Stimulated activated CD4-positive, alpha-beta T cell treated with anti-CD3 and anti-CD28 coated beads, Interleukin-12 subunit alpha, Interleukin-12 subunit beta, amount 100 ng/mL, for 48 hours (primary cell): ENCODE measurements at regions not wholly inside any gene's neighbourhood (a gene's known extent, or its start where the extent isn't known, plus 50 kb on each side); places are given as distances from the start of the nearest gene placed in this dataset.

ENCODE experiments used
- DNase-seq, 3 donors: peaks; one replicate each; pipeline ENCODE4 v3.0.0-alpha.2; 2020; ENCODE audit warnings: low read depth in 2 of 3, low spot score in 1 of 3

DNA sequence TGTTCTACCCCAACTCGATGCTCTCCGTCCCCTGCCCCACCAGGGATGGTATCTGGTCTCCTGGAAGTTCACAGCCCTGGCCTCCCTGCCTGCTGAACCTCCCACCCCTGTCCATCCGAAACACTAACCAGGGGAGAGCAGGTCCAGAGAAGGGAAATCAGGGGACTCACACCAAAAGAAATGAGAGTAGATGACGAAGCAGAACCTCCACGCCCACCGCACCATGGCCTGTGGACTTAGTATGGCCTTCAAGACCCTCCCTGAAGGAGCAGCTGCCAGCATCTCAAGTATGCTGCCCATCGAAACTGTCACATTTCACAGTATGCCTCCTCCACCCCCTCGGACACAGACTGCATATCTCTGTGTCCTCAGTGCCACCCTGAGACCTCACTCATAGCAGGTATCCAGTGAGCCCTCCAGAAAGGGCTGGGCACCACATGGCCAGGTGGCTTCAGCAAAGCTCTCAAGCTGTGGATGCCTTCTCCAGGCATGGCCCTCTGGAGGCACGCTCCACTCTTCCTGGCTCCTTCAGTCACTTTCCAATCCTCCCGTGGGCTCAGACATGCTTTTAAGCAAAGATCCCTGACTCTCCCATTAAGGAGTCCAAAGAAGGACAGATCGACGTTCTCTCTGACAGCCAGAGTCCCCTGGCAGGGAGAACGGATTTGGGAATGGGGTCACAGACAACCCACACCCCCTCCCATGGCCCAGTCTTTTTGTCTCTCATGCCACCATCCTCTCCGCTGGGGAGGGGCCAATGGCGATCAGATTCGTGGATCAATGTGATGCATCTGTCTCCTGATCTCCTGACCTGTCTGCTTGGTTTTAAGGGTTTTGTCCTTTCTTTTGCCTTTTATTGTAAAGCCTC lies 158.4 kb downstream of the ANKRD60 start:
- no peak for DNase-seq

DNA sequence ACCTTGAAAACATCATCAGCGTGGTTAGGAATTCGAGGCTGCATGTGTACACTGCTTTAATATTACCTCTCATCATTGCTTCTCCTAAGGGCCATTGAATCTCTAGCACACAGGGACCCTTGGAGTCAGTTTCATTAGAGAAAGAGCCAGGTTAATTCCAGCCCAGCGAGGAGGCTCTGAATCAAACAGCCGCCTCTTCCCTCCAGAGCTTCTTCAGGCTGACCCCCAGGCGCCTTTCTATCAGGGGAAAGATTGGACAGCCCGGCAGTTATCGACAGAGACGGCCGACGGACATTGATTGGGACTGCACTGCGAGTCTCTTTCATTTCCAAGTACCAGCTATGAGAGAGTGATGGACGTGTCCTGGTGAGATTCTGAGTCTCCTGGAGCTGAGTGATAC lies 159.2 kb downstream of the ANKRD60 start:
- DNase-seq, result no peak

DNA sequence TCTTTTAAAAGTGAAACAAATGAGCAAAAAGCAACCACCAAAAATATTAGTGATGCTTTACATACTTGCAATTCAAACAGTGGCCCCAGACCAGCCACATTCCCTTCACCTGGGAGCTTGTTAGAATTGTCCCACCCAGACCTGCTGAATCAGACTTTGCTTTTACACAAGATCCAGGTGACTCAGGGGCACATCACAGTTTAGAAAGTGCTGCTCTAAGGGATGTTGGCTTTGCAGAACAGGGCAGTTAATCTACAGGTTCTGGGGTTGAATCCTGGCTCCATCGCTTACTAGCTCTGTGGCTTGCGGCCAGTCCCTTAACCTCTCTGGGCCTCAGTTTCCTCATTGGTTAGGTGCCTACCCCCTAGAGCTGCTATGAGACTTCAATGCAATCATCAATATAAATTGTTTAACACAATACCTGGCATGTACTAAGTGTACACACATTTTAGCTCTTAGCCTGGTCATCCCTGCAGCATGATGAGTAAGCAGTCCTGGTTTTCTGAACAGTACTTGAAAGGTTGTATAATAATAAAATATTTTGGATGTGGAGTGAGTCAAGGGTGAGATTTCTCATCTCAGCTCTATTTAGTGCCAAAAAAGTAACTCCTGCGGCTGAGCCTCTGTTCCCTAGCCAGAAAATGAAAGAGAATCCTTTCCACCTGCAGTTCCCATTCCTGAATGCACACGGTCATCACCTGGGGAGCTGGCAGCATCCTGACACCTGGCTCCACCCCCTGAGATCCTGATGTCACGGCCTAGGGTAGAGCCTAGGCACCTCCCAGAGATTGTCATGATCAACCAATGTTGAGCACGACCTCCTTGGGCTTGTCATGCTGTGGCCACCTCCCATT lies 162.7 kb downstream of the ANKRD60 start:
- DNase-seq, result no peak

DNA sequence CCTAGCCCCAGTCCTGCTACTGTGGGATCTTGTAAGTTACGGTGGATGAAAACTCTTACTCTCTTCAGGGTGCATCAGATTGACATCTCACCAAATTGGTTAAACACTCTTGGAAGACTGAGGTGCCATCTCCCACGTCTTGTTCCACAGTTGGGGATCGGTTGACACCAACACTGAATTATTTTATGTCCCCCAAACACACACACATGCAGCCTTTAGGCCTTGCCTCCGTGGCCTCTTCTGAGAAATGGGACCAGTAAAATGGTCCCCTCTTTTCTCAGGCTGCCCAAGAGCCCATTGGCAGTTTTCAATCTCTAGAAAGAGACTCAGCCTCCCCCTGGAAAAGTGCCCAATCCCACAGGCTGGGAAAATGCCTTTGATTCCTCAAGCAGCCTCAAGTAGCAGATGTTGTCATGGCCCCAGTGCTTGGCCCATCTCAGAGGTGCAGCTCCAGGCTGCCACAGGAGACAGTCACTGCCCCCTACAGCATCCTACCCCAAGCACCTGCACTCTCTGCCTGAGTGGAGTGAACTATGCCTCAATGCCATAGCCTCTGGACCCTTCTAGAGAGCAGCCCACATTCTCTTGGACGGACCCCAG lies 163.9 kb downstream of the ANKRD60 start:
- no peak for DNase-seq

DNA sequence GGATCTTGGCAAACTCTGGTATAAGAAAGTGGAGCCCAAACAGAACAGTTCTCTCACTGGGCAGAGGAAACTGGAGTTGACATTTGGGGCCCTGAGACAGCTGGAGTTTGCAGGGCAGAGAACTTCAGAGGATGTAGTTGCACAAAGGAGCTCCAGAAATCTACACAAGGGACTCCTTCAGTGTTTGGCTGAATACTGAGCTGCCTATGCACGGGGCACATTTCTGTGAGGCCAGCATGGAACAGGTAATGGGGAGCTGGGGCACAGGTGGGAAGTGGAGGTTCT lies 169.3 kb downstream of the ANKRD60 start:
- no peak for DNase-seq

DNA sequence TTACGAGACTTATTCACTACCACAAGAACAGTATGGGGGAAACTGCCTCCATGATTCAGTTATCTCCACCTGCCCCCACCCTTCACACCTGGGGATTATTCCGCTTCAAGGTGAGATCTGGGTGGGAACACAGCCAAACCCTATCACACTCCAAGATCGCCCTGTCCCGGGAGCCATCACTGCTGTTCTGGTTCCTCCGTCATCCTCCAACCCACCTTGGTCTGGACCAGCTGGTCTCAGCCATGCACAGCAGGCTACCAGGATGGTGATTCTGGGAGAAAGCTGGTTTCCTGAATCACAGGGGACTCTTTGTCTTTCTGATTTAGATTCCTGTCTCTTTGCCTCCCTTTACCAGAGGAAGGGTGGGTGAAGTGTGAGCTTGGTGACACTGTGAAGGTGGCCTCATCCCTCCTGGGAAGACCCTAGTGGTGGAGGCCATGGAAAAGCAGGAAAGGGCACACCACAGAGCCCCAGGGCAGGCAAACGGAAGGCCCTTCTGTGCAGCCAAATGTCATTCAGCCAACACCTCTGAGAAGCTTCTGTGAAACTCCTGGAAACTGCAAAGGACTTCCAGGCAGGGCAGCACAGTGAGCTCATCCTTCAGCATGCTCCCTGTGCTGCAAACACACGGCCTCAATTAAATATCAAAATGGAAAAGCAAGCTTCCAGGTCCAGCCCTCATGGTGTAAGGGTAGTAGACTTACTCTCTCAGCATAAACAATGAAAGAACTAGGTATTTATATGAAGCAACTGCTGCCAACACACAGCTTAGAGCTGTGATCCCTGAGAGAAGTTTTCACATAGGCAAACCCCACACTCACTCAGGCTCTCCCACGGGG lies 169.8 kb downstream of the ANKRD60 start:
- no peak for DNase-seq

DNA sequence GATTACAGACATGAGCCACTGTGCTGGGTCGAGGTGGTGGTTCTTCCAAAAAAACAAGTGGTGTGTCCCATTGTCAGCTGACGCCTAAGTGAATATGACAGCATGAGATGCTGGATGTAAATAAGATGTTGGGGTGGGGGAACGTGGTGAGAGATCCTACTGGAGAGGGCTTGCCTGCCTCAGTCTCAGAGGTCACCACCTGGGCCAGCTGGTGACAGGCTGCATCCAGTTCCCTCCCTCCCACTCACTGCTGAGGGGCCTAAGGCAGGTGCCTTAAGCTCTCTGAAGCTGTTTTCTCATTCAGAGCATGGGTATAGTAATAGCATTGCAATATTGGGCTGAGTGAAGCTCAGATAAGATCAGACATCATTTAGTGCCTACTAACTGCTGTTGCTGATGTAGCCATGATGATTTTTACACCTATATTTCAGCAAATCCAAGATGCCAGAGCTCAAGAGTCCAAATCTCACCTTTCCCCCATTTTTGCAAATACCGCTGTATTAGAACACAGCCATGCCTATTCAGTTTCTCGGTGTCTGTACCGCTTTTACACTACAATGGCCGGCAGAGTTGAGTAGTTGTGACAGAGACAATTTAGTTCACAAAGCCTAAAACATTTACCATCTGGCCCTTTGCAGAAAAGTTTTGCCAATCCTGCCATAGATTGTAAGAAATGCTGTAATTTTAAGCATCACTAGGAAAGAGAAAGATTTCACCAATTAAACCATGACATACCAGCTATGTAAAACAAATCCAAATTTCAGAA lies 171.3 kb downstream of the ANKRD60 start:
- DNase-seq, result no peak

DNA sequence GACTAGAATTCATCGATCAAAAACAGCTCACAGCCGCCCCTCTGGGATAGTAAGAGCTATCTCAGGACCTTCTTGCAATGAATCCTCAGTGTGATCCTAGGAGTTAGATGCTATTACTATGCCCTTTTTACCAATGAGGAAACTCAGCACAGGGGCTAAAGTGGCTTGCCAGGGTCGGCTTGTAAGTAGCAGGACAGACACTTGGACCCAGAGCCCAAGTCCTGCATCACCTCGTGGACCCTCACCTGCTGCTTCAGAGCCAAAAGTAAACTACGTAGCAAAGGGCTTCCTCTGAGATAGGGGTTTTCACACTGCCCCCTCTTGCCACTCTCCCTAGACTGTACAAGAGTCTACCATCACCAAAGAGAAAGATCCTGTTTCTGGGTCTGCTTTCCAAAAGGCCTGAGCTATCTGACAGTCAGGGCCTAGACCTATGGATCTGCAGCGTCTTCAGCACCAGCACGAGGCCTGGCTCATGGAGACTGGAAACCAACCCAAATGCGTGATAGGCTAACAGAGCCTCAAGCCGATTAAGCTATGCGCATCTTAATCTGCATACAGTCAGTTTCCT lies 172.3 kb downstream of the ANKRD60 start:
- DNase-seq, result no peak

DNA sequence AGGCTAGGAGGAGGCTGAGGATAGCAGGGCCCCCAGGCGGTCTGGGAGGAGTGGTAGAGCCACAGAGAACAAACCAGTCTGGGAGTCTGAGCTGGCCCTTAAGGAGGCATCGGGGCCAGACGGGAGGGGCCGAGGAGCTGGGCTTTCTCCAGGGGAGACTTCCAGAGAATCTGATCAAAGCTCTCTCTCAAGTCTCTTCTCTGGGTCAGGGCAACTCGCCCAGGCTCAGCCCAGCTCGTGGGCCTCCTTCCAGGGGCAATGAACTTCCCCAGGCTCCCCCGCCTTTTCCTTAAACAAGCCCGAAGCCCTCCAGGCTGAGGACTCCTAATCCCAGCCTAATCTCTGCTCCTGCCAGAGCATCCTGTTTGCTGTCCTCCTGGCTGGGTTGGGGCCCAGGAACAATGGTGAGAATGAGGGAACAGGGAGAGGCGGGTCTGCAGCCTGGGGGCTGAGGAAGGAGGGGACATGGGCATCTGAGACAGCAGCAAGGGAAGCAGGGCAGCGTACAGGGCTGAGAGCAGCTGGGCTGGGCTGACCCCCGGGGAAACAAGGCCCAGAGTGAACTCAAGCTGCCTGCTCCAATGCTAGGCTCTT lies 173.6 kb downstream of the ANKRD60 start:
- no peak for DNase-seq

DNA sequence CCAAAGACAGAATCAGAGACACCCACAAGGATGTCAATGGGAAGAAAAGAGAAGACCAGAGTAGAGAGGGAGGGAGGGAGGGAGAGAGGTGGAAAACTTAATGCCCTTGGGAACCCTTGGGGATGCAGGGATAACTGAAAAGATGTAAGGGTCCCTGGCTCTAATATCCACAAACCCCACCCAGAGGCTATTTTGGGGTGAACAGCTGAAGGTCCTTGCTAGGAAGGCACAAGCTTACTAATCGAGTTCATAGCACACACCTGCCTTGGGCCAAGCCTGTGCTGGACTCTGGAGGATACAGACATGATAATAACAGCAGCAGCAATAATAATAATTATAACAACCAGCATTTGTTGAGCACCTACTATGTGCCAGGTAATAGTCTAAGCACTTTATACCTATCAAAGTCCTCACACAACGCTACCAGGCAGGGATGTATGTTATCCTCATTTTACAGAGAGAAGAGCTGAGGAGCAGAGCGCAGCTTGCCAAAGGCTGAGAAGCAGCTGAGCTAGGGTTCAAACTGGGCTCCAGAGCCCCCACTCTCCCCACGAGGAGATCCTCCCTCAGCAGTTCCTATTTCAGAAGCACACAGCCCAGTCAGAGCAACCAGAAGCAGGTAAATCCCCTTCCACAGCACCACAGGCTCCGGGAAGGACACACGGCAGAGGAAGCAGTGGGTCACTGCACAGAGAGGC lies 174.2 kb downstream of the ANKRD60 start:
- DNase-seq, result no peak

DNA sequence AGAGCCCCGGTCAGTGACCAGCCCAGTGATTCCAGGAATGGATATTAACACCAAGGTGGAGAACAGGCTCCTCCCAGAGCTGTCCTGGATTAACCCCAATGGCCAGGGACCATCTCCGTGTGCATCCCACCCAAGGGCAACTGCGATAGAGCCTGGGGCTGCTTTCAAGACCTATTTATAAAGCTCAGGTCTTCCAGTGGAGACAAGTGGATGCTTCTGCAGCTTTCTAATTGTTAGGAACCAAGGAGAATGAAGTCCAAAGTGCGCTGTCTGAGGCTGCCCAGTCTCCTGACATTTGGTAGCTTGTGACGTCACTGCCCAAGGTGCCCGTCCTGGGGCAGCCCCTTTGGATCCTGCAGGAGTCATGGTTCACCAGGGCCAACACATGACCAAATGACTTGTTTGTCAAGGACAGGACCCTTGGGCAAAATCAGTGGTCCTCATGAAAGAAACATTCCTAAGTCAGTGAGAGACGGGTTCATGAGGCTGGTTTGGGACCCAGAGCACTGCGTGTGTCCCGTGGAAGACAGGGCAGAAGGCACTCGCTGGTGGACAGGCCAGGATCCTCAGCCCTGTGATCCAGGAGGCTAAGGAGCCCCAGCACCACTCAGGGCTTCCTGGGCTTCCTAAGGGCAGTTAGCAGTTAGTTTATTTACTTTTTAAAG lies 174.9 kb downstream of the ANKRD60 start:
- DNase-seq, result no peak

DNA sequence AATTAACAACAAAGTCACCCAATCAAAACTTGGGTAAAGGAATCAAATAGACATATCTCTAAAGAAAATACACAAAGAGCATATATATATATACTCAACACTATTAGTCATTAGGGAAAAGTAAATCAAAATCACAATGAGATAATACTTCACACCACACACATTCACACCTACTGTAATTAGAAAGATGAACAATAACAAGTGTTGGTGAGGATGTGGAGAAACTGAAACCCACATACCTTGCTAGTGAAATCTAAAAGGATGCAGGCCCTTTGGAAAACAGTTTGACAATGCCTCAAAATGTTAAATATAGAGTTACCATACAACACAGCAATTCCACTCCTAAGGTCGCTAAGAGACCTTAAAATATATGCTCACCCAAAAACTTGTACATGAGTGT lies 177.1 kb downstream of the ANKRD60 start:
- no peak for DNase-seq

DNA sequence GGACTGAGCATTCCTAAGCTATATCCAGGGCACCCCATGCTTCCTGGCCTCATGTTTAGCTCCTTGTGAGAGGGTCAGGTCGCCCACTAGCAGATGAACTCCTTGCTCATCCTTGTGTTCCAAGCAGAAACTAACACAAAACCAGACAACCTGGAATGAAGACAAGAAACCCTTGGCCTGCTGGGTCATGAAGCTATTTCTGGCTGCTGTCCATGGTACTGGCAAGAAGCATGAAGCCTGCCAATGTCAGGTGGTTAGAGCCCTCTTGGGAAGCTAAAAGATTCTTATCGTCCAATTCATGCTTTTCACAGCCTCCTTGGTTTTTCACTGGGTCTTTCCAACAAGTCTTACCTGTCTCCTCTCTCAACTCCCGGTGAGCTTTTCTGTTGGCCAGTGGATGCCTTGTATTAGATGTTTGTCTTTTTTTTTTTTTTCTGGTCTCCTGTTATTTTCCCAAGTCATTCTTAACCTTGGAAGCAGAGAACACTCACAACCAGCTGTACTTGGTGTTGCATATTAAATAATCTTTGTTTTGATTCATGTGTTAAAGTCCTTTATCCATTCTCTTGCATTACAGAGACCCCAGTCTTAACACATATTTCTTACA lies 180.3 kb downstream of the ANKRD60 start:
- DNase-seq, result no peak

DNA sequence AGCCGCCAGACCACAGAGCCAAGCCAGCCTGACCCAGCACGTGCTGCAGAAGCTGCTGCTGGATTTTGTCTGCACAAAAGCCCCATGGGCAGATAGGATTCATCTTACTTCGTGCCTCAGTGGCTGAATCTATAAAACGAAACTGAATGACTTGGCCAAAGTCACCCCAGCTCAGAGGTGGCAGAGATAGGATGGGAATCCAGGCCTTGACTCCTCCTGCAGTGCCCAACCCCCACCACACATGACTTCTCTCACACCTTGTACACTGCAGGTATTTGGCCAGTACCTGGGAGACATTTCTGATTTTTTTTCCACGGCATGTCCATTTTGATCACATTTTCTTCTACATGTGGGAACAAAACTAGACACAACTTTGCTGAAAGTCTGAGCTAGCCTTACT lies 182.1 kb downstream of the ANKRD60 start:
- no peak for DNase-seq

DNA sequence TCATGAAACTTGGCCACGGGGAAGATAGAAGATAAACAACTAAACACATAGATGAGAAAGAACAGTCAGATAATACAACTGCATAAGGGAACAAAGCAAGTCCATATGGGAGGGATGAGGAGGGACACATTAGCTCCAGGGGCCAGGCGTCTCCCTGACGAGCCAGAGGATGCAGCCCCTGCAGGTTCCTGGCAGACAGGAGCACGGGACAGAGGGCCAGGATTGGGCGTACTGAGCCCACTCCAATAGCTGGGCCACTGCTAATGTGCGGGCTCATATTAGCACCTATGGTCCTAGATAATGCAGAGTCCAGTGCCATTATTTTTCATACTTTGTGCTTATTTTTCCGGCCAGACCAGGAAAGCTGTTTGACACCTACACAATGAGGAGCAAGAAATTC lies 182.9 kb downstream of the ANKRD60 start:
- DNase-seq, result no peak

DNA sequence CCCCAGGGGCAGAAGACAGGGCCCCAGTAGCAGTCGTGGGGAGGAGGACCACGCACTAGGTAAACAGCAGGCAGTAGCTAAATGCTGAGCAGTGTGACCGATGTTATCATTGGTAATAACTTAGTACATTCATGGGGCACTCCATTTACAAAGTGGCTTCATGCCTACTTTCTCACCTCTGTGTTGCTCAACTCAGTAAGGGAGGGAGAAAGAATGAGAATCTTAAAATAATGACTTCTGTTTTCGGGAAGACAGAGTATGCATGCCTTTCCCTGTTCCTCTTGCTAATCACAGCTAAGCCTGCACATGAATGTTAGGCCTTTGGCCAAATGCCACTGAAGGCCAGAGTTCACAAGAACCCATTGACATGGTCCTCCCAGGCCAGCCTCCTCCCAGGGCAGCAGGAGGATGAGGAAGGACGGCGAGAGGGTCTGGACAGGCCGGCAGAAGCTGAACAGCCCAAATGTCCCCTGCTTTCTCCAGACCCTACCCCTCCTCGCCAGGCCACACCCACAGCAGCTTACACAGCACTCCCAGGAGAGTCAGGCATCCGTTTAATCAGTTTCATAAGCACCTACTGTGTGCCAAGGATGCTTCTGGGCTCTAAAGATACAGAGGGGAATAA lies 183.4 kb downstream of the ANKRD60 start:
- DNase-seq, result no peak

DNA sequence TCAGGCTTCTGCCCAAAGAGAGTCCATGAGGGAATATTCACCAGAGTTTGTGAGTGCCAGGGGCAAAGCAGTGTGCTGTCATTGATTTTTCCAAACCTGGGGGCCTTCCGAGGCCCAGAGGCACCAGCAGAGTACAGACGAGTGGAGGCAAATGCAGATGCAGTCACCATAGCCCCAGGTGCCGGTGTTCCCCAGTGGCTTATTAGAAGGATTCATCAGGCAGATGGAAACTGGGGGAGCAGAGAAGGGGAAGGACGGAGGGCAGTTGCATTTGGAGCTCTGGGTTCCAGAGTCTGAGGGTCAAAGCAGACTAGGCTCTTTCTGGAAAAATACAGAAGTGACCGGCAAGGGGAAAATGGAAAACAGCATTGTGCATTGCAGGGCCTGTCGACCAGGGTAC lies 184.2 kb downstream of the ANKRD60 start:
- DNase-seq, result no peak
